Mononuclear cell (primary cell): ENCODE measurements at regions not wholly inside any gene's neighbourhood (a gene's known extent, or its start where the extent isn't known, plus 50 kb on each side); places are given as distances from the start of the nearest gene placed in this dataset.
"Not testable (repeated sequence)": the region's sequence is repeated elsewhere in the genome, so short reads cannot be mapped to it uniquely, and the experiment has no call there.

ENCODE experiments used
- H3K27me3 ChIP-seq: 2 replicates; pipeline ENCODE4 v1.6.0; 2011; ENCODE audit warnings: low read length, control low read depth; ENCODE audit not compliant: insufficient read depth
- H3K4me1 ChIP-seq: 2 replicates; pipeline ENCODE4 v1.5.1; 2011; ENCODE audit warnings: mild to moderate bottlenecking, low read length, control low read depth; ENCODE audit not compliant: insufficient read depth
- H3K4me3 ChIP-seq: 2 replicates; pipeline ENCODE4 v1.5.1; 2011; ENCODE audit warnings: mild to moderate bottlenecking, low read length, moderate library complexity
- H3K9me3 ChIP-seq: 2 replicates; pipeline ENCODE4 v1.5.1; 2011; ENCODE audit warnings: low read depth, mild to moderate bottlenecking, control low read depth, low read length

- Histone ChIP-seq H3K4me1 (no peaks in the 10 kb centered on the region), H3K27me3 (no peaks in the 10 kb centered on the region), H3K9me3 (no peaks in the 10 kb centered on the region), H3K4me3 (no peak overlapping the region)
Measured at GRCh38 chr10:33489501-33490176, 155.2 kb upstream of the NRP1 start.

DNA sequence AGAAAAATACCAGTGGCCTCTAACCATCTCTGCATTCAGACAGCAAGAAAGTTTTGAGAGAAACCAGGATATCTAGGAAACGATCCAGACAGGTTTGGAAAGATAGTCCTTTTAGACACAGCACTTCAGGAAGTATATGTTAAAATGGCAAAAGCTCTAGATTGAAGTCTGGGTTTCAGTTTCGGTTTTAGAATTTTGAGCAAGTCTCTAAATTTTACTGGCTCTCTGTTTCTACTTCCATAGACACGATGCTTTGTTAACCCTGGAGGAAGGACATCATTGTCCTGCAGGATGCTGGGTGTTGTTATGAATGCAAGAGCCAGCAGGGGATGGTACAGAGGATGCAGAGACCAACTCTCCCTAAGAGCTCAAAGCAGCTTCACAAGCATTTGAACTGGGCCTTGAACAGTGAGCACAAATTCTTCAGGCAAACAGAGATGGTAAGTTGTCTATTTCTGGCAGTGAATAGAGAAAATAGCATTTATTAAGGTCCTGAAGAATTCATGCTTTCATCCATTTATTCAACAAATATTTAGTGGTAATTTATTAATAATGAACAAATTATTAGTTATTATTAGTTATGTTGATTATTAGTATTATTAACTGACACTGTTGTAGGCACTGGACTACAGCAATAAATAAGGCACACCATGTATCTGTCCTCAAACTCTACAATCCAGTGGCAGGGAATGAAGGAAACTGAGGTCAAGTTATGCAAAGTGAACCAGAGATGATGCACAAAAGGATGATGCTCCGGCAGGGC is 152.7 kb upstream of the NRP1 start:
- Histone ChIP-seq H3K27me3 (no peaks in the 10 kb centered on the region), H3K4me1 (no peaks in the 10 kb centered on the region), H3K9me3 (no peaks in the 10 kb centered on the region), H3K4me3 (no peak overlapping the region)

GRCh38 chr10:33485276-33485675 is 150.8 kb upstream of the NRP1 start:
- Histone ChIP-seq H3K4me1 (no peaks in the 10 kb centered on the region), H3K4me3 (no peak overlapping the region)

DNA sequence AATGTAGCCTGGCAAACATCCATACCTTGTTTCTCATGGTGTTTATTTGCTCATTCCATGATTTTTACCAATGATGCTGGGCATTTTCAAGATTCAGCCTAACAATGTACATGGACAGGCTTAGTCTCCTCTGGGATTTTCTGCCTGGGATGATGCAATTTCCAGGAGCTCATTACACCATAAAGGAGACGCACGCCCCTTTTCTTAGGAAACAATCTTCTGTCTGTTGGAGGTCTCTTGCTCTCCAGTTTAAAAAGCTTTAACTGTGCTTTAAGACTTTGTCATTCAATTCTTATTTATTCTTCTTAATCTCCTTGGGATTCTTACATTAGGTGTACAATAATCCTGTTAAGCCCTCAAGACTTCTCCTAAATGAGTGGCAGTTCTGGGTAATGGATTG is 150.3 kb upstream of the NRP1 start:
- Histone ChIP-seq H3K4me1 (no peaks in the 10 kb centered on the region), H3K4me3 (no peak overlapping the region), H3K27me3 (no peaks in the 10 kb centered on the region), H3K9me3 (no peaks in the 10 kb centered on the region)

More at GRCh38 chr10:33485276-33485675, 150.8 kb upstream of the NRP1 start:
- Histone ChIP-seq H3K27me3 (no peaks in the 10 kb centered on the region), H3K9me3 (no peaks in the 10 kb centered on the region)

DNA sequence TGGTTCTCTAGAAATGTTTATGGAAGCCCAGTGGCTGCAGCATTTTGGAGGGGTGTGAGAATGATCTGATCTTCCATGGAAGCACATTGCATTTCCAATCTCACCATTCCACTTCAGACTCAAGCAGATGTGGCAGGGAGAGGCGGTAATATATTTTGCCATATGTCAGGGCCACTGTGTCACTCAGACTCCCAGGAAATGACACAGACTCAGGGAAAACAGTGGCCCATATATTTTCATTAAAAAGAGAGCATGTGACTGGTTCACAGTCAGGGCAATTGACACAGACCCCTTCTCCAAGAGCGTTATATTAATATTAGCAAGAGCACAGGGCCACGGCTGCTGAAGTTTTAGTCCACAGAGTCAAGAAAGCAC is 149.3 kb upstream of the NRP1 start:
- Histone ChIP-seq H3K27me3 (no peaks in the 10 kb centered on the region), H3K9me3 (no peaks in the 10 kb centered on the region), H3K4me1 (no peaks in the 10 kb centered on the region), H3K4me3 (no peak overlapping the region)

DNA sequence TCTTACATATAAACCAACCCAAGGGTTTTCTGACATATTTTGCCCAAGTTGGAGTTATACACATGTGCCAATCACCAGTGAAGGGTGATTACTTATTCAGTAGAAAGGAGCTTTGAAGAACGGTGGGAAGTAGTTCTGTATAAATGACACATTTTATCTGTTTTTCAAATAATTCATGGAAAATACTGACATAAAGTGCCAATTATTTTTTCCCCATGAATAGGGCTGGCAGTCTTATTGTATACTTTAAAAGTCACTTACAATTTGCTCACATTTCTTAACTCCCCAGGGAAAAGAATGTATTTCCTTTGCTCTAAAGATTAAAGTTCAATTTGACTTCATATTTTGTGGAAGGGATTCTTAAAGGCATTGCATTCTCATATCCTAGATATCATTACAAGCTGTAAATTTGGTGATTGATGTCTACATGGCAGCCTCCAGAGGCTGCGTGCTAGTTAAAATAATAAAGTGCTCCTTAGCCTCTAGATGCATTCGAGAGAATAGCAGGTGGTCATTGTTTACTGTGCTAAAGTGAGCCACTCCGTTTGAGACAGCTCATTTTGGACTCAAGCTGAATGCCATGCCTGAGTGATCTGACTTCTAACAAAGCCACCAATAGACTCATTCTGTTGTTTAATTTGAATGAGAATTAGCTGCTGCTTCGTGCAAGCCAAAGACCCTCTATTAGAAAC is 148.8 kb upstream of the NRP1 start:
- Histone ChIP-seq H3K9me3 (no peaks in the 10 kb centered on the region), H3K4me1 (no peaks in the 10 kb centered on the region), H3K27me3 (no peaks in the 10 kb centered on the region), H3K4me3 (no peak overlapping the region)

- no peak overlapping the region for H3K4me3 ChIP-seq
- no peaks in the 10 kb centered on the region for H3K9me3 ChIP-seq
- H3K4me1 ChIP-seq, result no peaks in the 10 kb centered on the region
- H3K27me3 ChIP-seq, result no peaks in the 10 kb centered on the region
Measured at GRCh38 chr10:33482486-33482885, 148.0 kb upstream of the NRP1 start.

GRCh38 chr10:33481184-33481583 is 146.7 kb upstream of the NRP1 start:
- Histone ChIP-seq H3K4me3 (no peak overlapping the region), H3K9me3 (no peaks in the 10 kb centered on the region), H3K4me1 (no peaks in the 10 kb centered on the region), H3K27me3 (no peaks in the 10 kb centered on the region)

- not testable (repeated sequence) for H3K4me3 ChIP-seq, H3K9me3 ChIP-seq, H3K27me3 ChIP-seq, H3K4me1 ChIP-seq
Measured at GRCh38 chr10:33480417-33480816, 145.9 kb upstream of the NRP1 start.

- H3K4me3 ChIP-seq, result no peak overlapping the region
- H3K4me1 ChIP-seq, result no peaks in the 10 kb centered on the region
- no peaks in the 10 kb centered on the region for H3K9me3 ChIP-seq
- no peaks in the 10 kb centered on the region for H3K27me3 ChIP-seq
Measured at GRCh38 chr10:33478675-33479125, 144.2 kb upstream of the NRP1 start.

- Histone ChIP-seq H3K4me3 (no peak overlapping the region), H3K9me3 (no peaks in the 10 kb centered on the region), H3K27me3 (no peaks in the 10 kb centered on the region), H3K4me1 (no peaks in the 10 kb centered on the region)
Measured at GRCh38 chr10:33478089-33478674, 143.7 kb upstream of the NRP1 start.

- Histone ChIP-seq H3K4me1 (no peaks in the 10 kb centered on the region), H3K9me3 (no peaks in the 10 kb centered on the region), H3K27me3 (no peaks in the 10 kb centered on the region), H3K4me3 (no peak overlapping the region)
Measured at GRCh38 chr10:33477291-33478088, 143.0 kb upstream of the NRP1 start.

GRCh38 chr10:33476757-33477273 is 142.3 kb upstream of the NRP1 start:
- H3K4me1 ChIP-seq, result no peaks in the 10 kb centered on the region
- H3K4me3 ChIP-seq, result no peak overlapping the region
- H3K9me3 ChIP-seq, result no peaks in the 10 kb centered on the region
- H3K27me3 ChIP-seq, result no peaks in the 10 kb centered on the region

GRCh38 chr10:33473688-33474087 is 139.2 kb upstream of the NRP1 start:
- Histone ChIP-seq H3K27me3 (no peaks in the 10 kb centered on the region), H3K4me3 (no peak overlapping the region), H3K9me3 (no peaks in the 10 kb centered on the region), H3K4me1 (no peaks in the 10 kb centered on the region)
